SK-N-SH treated with all-trans-retinoic acid at 6 μM for 48 hours (cell line): ENCODE measurements at regions not wholly inside any gene's neighbourhood (a gene's known extent, or its start where the extent isn't known, plus 50 kb on each side); places are given as distances from the start of the nearest gene placed in this dataset.

Experiments
- ARNTL ChIP-seq: fragments of 450-650 bp; formaldehyde crosslinking; IDR thresholded peaks from 2 replicates; pipeline ENCODE4 v1.5.0; 2020; ENCODE audit warnings: low read depth, mild to moderate bottlenecking, moderate library complexity, borderline replicate concordance
- CREB5 ChIP-seq: fragments of 250-450 bp; sonication (Bioruptor Pico); IDR thresholded peaks from 2 replicates; pipeline ENCODE4 v1.5.1; 2020; ENCODE audit warnings: low read depth, mild to moderate bottlenecking, moderate library complexity
- OSR1 ChIP-seq: fragments of 250-450 bp; sonication (Bioruptor Pico); IDR thresholded peaks from 2 replicates; pipeline ENCODE4 v1.8.0; 2022; ENCODE audit warnings: moderate library complexity, mild to moderate bottlenecking, inconsistent platforms
- PATZ1 ChIP-seq: fragments of 250-450 bp; sonication (Bioruptor Pico); IDR thresholded peaks from 2 replicates; pipeline ENCODE4 v1.8.0; 2020; ENCODE audit warnings: mild to moderate bottlenecking, moderate library complexity, borderline replicate concordance
- POU6F1 ChIP-seq: fragments of 250-450 bp; sonication (Bioruptor Pico); IDR thresholded peaks from 2 replicates; pipeline ENCODE4 v1.8.0; 2021; ENCODE audit warnings: low read depth, mild to moderate bottlenecking, moderate library complexity, borderline replicate concordance
- PPARA ChIP-seq: fragments of 250-450 bp; sonication (Bioruptor Pico); IDR thresholded peaks from 2 replicates; pipeline ENCODE4 v1.5.0; 2020; ENCODE audit warnings: mild to moderate bottlenecking, borderline replicate concordance
- RARB ChIP-seq: fragments of 250-450 bp; sonication (Bioruptor Pico); IDR thresholded peaks from 2 replicates; pipeline ENCODE4 v1.8.0; 2021; ENCODE audit warnings: mild to moderate bottlenecking, moderate library complexity
- ZC3H10 ChIP-seq: fragments of 250-450 bp; sonication (Bioruptor Pico); IDR thresholded peaks from 2 replicates; pipeline ENCODE4 v1.5.1; 2021; ENCODE audit warnings: mild to moderate bottlenecking, moderate library complexity
- ZFP30 ChIP-seq: fragments of 450-650 bp; formaldehyde crosslinking; IDR thresholded peaks from 2 replicates; pipeline ENCODE4 v1.5.0; 2022; ENCODE audit warnings: mild to moderate bottlenecking, moderate library complexity
- ZNF70 ChIP-seq: fragments of 450-650 bp; formaldehyde crosslinking; IDR thresholded peaks from 2 replicates; pipeline ENCODE4 v1.5.0; 2020; ENCODE audit warnings: mild to moderate bottlenecking, moderate library complexity
- ZNF8 ChIP-seq: fragments of 450-650 bp; formaldehyde crosslinking; IDR thresholded peaks from 2 replicates; pipeline ENCODE4 v1.5.0; 2020; ENCODE audit warnings: mild to moderate bottlenecking, moderate library complexity

- TF ChIP-seq PATZ1 (CRISPR knock-in tag) (no peak), ZNF70 (CRISPR knock-in tag) (no peak), POU6F1 (CRISPR knock-in tag) (no peak), ARNTL (no peak), PPARA (no peak), ZFP30 (CRISPR knock-in tag) (no peak), RARB (no peak), OSR1 (no peak), ZNF8 (CRISPR knock-in tag) (no peak), ZC3H10 (no peak), CREB5 (no peak)
Measured at GRCh38 chr3:17877299-17877698, 134.9 kb upstream of the TBC1D5 start.
